Kidney (tissue), 13 donors: ENCODE measurements at regions not wholly inside any gene's neighbourhood (a gene's known extent, or its start where the extent isn't known, plus 50 kb on each side); places are given as distances from the start of the nearest gene placed in this dataset.

ENCODE experiments used
- DNase-seq, 5 donors: peaks; one replicate each; pipeline ENCODE4 v3.0.0-alpha.2; 2013 to 2020
- FAIRE-seq: peaks from 2 replicates; lab custom pipeline; 2012; peaks lifted over from hg19 to GRCh38; lab: Jason Lieb, UNC
- H3K27ac ChIP-seq, 2 donors: one replicate each; pipeline ENCODE4 v1.7.0; 2013; ENCODE audit warnings: low read depth in 2 of 2, low read length in 2 of 2, inconsistent platforms in 1 of 2
- H3K27me3 ChIP-seq: one replicate; pipeline ENCODE4 v1.7.1; 2013; ENCODE audit warnings: low read length, inconsistent platforms; ENCODE audit not compliant: control insufficient read depth, insufficient read depth
- H3K36me3 ChIP-seq, 3 donors: one replicate each; pipeline versions ENCODE4 v1.7.0 to v1.7.1; 2013; ENCODE audit warnings: low read length in 3 of 3, control low read depth in 1 of 3, inconsistent platforms in 1 of 3; ENCODE audit not compliant: insufficient read depth in 3 of 3, control insufficient read depth in 2 of 3
- H3K4me1 ChIP-seq, 3 donors: one replicate each; pipeline versions ENCODE4 v1.7.0 to v1.7.1; 2013; ENCODE audit warnings: low read length in 3 of 3, inconsistent platforms in 1 of 3, low read depth in 1 of 3; ENCODE audit not compliant: control insufficient read depth in 2 of 3, insufficient read depth in 2 of 3
- H3K4me3 ChIP-seq, 3 donors: one replicate each; pipeline versions ENCODE4 v1.7.0 to v1.8.1; 2013; ENCODE audit warnings: low read length in 3 of 3, control low read depth in 1 of 3, inconsistent platforms in 1 of 3
- H3K9ac ChIP-seq, 3 donors: one replicate each; pipeline versions ENCODE4 v1.7.0 to v1.7.1; 2013; ENCODE audit warnings: low read length in 3 of 3, control low read depth in 1 of 3, inconsistent platforms in 1 of 3
- H3K9me3 ChIP-seq, 3 donors: one replicate each; pipeline versions ENCODE4 v1.7.0 to v1.7.1; 2013; ENCODE audit warnings: low read length in 3 of 3, control low read depth in 1 of 3, inconsistent platforms in 1 of 3; ENCODE audit not compliant: control insufficient read depth in 2 of 3, insufficient read depth in 1 of 3
- CTCF ChIP-seq: IDR thresholded peaks from 3 replicates; pipeline ENCODE4 v1.5.1; 2012; ENCODE audit warnings: mild to moderate bottlenecking, moderate library complexity, borderline replicate concordance; ENCODE audit not compliant: insufficient read depth; ENCODE audit errors: extremely low read depth
- intact Hi-C: fragments of 100-400 bp; cut with DNase I; formaldehyde crosslinking; loops from one replicate; pipeline ENCODE4 v1.11.1; 2022
- donor health status: control.
- donor health status: control.
- donor health status: control.
- donor health status: control.
- donor health status: control.
- donor health status: DM: yes; HTN: yes; CAD: no.
- donor health status: Normal renal cell carcinoma (clear cell type).

GRCh38 chr16:72409423-72409822, 237.5 kb upstream of the PMFBP1 start:
- Histone ChIP-seq H3K36me3 (no peaks in the 10 kb centered on the region), H3K9ac (no peak overlapping the region), H3K4me1 (no peaks in the 10 kb centered on the region), H3K9me3 (peaks cover 0 to 4% (median 0%) of the 10 kb centered on the region in 3 donors), H3K27me3 (no peaks in the 10 kb centered on the region), H3K4me3 (no peak overlapping the region), H3K27ac (no peak overlapping the region)
- FAIRE-seq (no peak), DNase-seq (no peak)
- no peak for TF ChIP-seq CTCF
- intact Hi-C loops, result no loop called here

GRCh38 chr16:72406390-72406789, 234.4 kb upstream of the PMFBP1 start:
- H3K27ac ChIP-seq, result no peak overlapping the region
- no peak for DNase-seq
- no peaks in the 10 kb centered on the region for H3K4me1 ChIP-seq
- H3K9me3 ChIP-seq, result peaks cover 0 to 4% (median 0%) of the 10 kb centered on the region in 3 donors
- no peak for TF ChIP-seq CTCF
- no peak overlapping the region for H3K4me3 ChIP-seq
- no peak for FAIRE-seq
- H3K27me3 ChIP-seq, result no peaks in the 10 kb centered on the region
- no peak overlapping the region for H3K9ac ChIP-seq
- intact Hi-C loops, result no loop called here
- no peaks in the 10 kb centered on the region for H3K36me3 ChIP-seq

GRCh38 chr16:72404299-72404698, 232.3 kb upstream of the PMFBP1 start:
- H3K4me3 ChIP-seq, result no peak overlapping the region
- intact Hi-C loops, result no loop called here
- peaks cover 0 to 4% (median 0%) of the 10 kb centered on the region in 3 donors for H3K9me3 ChIP-seq
- H3K27ac ChIP-seq, result no peak overlapping the region
- no peaks in the 10 kb centered on the region for H3K27me3 ChIP-seq
- no peak for TF ChIP-seq CTCF
- DNase-seq (no peak), FAIRE-seq (no peak)
- no peaks in the 10 kb centered on the region for H3K36me3 ChIP-seq
- no peaks in the 10 kb centered on the region for H3K4me1 ChIP-seq
- H3K9ac ChIP-seq, result no peak overlapping the region

GRCh38 chr16:72401084-72401361, 229.1 kb upstream of the PMFBP1 start:
- DNase-seq (no peak), FAIRE-seq (no peak)
- intact Hi-C loops, result no loop called here
- Histone ChIP-seq H3K4me1 (no peaks in the 10 kb centered on the region), H3K27ac (no peak overlapping the region), H3K9ac (no peak overlapping the region), H3K9me3 (no peaks in the 10 kb centered on the region), H3K36me3 (no peaks in the 10 kb centered on the region), H3K27me3 (no peaks in the 10 kb centered on the region), H3K4me3 (no peak overlapping the region)
- TF ChIP-seq CTCF, result no peak
